Right ventricle myocardium superior (tissue), 1 donor: ENCODE measurements at regions not wholly inside any gene's neighbourhood (a gene's known extent, or its start where the extent isn't known, plus 50 kb on each side); places are given as distances from the start of the nearest gene placed in this dataset.

Experiments
- ATAC-seq: fragments of 200-7000 bp; cut with Tn5 transposase; one replicate; pipeline ENCODE4 v1.9.1; 2020; ENCODE audit warnings: mild to moderate bottlenecking; ENCODE audit not compliant: poor library complexity
- DNase-seq: peaks from one replicate; pipeline ENCODE4 v3.0.0-alpha.2; 2020
- intact Hi-C: fragments of 100-400 bp; cut with DNase I; formaldehyde crosslinking; loops from one replicate; pipeline ENCODE4 v1.11.2; 2022
- donor health status: DM: no; HTN: yes; CAD: no; lungs with severe emphysema.

- intact Hi-C loops = no loop called here
- no peak for ATAC-seq
- no peak for DNase-seq
These were observed 627.8 kb upstream of the ID2 start for GRCh38 chr2:8054070-8054469.

GRCh38 chr2:8058652-8059051 is 623.2 kb upstream of the ID2 start:
- ATAC-seq = no peak

GRCh38 chr2:8059255-8059654 is 622.6 kb upstream of the ID2 start:
- DNase-seq (no peak), ATAC-seq (no peak)
- intact Hi-C loops = no loop called here

More at GRCh38 chr2:8058652-8059051, 623.2 kb upstream of the ID2 start:
- DNase-seq = no peak
- intact Hi-C loops = no loop called here

- intact Hi-C loops = no loop called here
- ATAC-seq = no peak
- no peak for DNase-seq
These were observed 622.1 kb upstream of the ID2 start for GRCh38 chr2:8059794-8060193.

GRCh38 chr2:8061219-8061618 is 620.6 kb upstream of the ID2 start:
- ATAC-seq = no peak
- DNase-seq = no peak
- intact Hi-C loops = no loop called here

GRCh38 chr2:8064603-8065002 is 617.3 kb upstream of the ID2 start:
- intact Hi-C loops = no loop called here
- no peak for ATAC-seq
- no peak for DNase-seq

- no peak for ATAC-seq
- DNase-seq = no peak
- intact Hi-C loops = no loop called here
These were observed 616.7 kb upstream of the ID2 start for GRCh38 chr2:8065191-8065590.

- ATAC-seq (no peak), DNase-seq (no peak)
- intact Hi-C loops = no loop called here
These were observed 614.0 kb upstream of the ID2 start for GRCh38 chr2:8067784-8068336.

GRCh38 chr2:8072907-8073306 is 608.9 kb upstream of the ID2 start:
- DNase-seq = no peak
- no peak for ATAC-seq
- intact Hi-C loops = no loop called here

GRCh38 chr2:8073916-8074315 is 607.9 kb upstream of the ID2 start:
- intact Hi-C loops = no loop called here
- ATAC-seq (no peak), DNase-seq (no peak)

- ATAC-seq (no peak), DNase-seq (no peak)
- intact Hi-C loops = no loop called here
These were observed 605.2 kb upstream of the ID2 start for GRCh38 chr2:8076448-8077342.

GRCh38 chr2:8078705-8079104 is 603.2 kb upstream of the ID2 start:
- DNase-seq (no peak), ATAC-seq (no peak)
- intact Hi-C loops = no loop called here

GRCh38 chr2:8080063-8080462 is 601.8 kb upstream of the ID2 start:
- no peak for ATAC-seq
- intact Hi-C loops = no loop called here
- DNase-seq = no peak

GRCh38 chr2:8081130-8081529 is 600.7 kb upstream of the ID2 start:
- intact Hi-C loops = no loop called here
- DNase-seq (no peak), ATAC-seq (no peak)

GRCh38 chr2:8082840-8083239 is 599.0 kb upstream of the ID2 start:
- DNase-seq (no peak), ATAC-seq (no peak)
- intact Hi-C loops = no loop called here

GRCh38 chr2:8086357-8086756 is 595.5 kb upstream of the ID2 start:
- intact Hi-C loops = no loop called here
- DNase-seq (no peak), ATAC-seq (no peak)

GRCh38 chr2:8086796-8087479 is 594.9 kb upstream of the ID2 start:
- intact Hi-C loops = no loop called here
- no peak for DNase-seq
- no peak for ATAC-seq

- intact Hi-C loops = no loop called here
- no peak for DNase-seq
- no peak for ATAC-seq
These were observed 594.4 kb upstream of the ID2 start for GRCh38 chr2:8087480-8087840.

GRCh38 chr2:8088810-8089209 is 593.0 kb upstream of the ID2 start:
- no peak for DNase-seq
- intact Hi-C loops = no loop called here

GRCh38 chr2:8089596-8089995 is 592.3 kb upstream of the ID2 start:
- no peak for DNase-seq
- intact Hi-C loops = no loop called here
- ATAC-seq = no peak

More at GRCh38 chr2:8088810-8089209, 593.0 kb upstream of the ID2 start:
- no peak for ATAC-seq
